KMS-11 (cell line): ENCODE measurements at regions not wholly inside any gene's neighbourhood (a gene's known extent, or its start where the extent isn't known, plus 50 kb on each side); places are given as distances from the start of the nearest gene placed in this dataset.

Experiments
- H2AFZ ChIP-seq: fragments of 200-600 bp; sonication (generic); 2 replicates; pipeline ENCODE4 v1.6.1; 2016; ENCODE audit warnings: antibody characterized with exemption, mixed run types, low read depth
- H3K27ac ChIP-seq: fragments of 200-600 bp; sonication (generic); 2 replicates; pipeline ENCODE4 v1.6.1; 2016; ENCODE audit warnings: mild to moderate bottlenecking, mixed run types
- H3K27me3 ChIP-seq: fragments of 200-600 bp; sonication (generic); 2 replicates; pipeline ENCODE4 v1.6.1; 2017; ENCODE audit warnings: mild to moderate bottlenecking, low read depth, mixed run types, moderate library complexity; ENCODE audit not compliant: insufficient read depth
- H3K36me3 ChIP-seq: fragments of 200-600 bp; sonication (generic); 2 replicates; pipeline ENCODE4 v1.6.1; 2017; ENCODE audit warnings: mild to moderate bottlenecking, mixed run types; ENCODE audit not compliant: insufficient read depth
- H3K4me1 ChIP-seq: fragments of 200-600 bp; sonication (generic); 2 replicates; pipeline ENCODE4 v1.6.1; 2016; ENCODE audit warnings: mild to moderate bottlenecking, low read depth, mixed run types; ENCODE audit not compliant: poor library complexity, severe bottlenecking
- H3K4me2 ChIP-seq: fragments of 200-600 bp; sonication (generic); 2 replicates; pipeline ENCODE4 v1.7.0; 2016; ENCODE audit warnings: mild to moderate bottlenecking, mixed run types
- H3K4me3 ChIP-seq: fragments of 200-600 bp; sonication (generic); IDR thresholded peaks from 2 replicates; pipeline ENCODE4 v1.6.1; 2017; ENCODE audit warnings: low read depth, low read length, mixed read lengths; ENCODE audit not compliant: insufficient read depth
- H3K79me2 ChIP-seq: fragments of 200-600 bp; sonication (generic); 2 replicates; pipeline ENCODE4 v1.6.1; 2016; ENCODE audit warnings: low read depth, mixed run types; ENCODE audit not compliant: insufficient read depth
- H3K9ac ChIP-seq: fragments of 200-600 bp; sonication (generic); 2 replicates; pipeline ENCODE4 v1.6.1; 2016; ENCODE audit warnings: mild to moderate bottlenecking, mixed run types
- H4K20me1 ChIP-seq: fragments of 200-600 bp; sonication (generic); 2 replicates; pipeline ENCODE4 v1.6.1; 2016; ENCODE audit warnings: mild to moderate bottlenecking, mixed run types; ENCODE audit not compliant: insufficient read depth
- CTCF ChIP-seq: fragments of 200-600 bp; sonication (generic); conservative IDR thresholded peaks from 2 replicates; pipeline ENCODE4 v1.6.1; 2017; ENCODE audit warnings: low read depth, mild to moderate bottlenecking, antibody characterized with exemption, low read length, moderate library complexity, mixed read lengths

GRCh38 chr14:50013934-50014333 lies 102.4 kb downstream of the VCPKMT start:
- Histone ChIP-seq H3K27ac (no peak overlapping the region), H3K9ac (no peak overlapping the region)

GRCh38 chr14:50014809-50015430 lies 101.5 kb downstream of the VCPKMT start:
- H3K27me3 ChIP-seq = no peaks in the 10 kb centered on the region
- H3K4me2 ChIP-seq = no peak overlapping the region
- no peak overlapping the region for H3K4me3 ChIP-seq
- H3K36me3 ChIP-seq = no peaks in the 10 kb centered on the region
- H3K4me1 ChIP-seq = peaks cover 8% of the 10 kb centered on the region
- no peak overlapping the region for H2AFZ ChIP-seq
- no peaks in the 10 kb centered on the region for H3K79me2 ChIP-seq
- H3K27ac ChIP-seq = no peak overlapping the region
- no peak overlapping the region for H3K9ac ChIP-seq
- no peaks in the 10 kb centered on the region for H4K20me1 ChIP-seq
- TF ChIP-seq CTCF = no peak

More at GRCh38 chr14:50013934-50014333, 102.4 kb downstream of the VCPKMT start:
- no peaks in the 10 kb centered on the region for H3K27me3 ChIP-seq
- H3K4me1 ChIP-seq = peaks cover 7% of the 10 kb centered on the region
- no peak overlapping the region for H3K4me3 ChIP-seq
- H4K20me1 ChIP-seq = no peaks in the 10 kb centered on the region
- no peak for TF ChIP-seq CTCF
- no peak overlapping the region for H2AFZ ChIP-seq
- H3K79me2 ChIP-seq = no peaks in the 10 kb centered on the region
- no peak overlapping the region for H3K4me2 ChIP-seq
- no peaks in the 10 kb centered on the region for H3K36me3 ChIP-seq

GRCh38 chr14:50015716-50016115 lies 100.7 kb downstream of the VCPKMT start:
- Histone ChIP-seq H3K27me3 (no peaks in the 10 kb centered on the region), H3K9ac (no peak overlapping the region)
- TF ChIP-seq CTCF = no peak

GRCh38 chr14:50018201-50018932 lies 98.0 kb downstream of the VCPKMT start:
- no peaks in the 10 kb centered on the region for H3K27me3 ChIP-seq
- peaks cover 42% of the 10 kb centered on the region for H3K4me1 ChIP-seq
- H3K9ac ChIP-seq = no peak overlapping the region
- H4K20me1 ChIP-seq = no peaks in the 10 kb centered on the region
- H3K4me3 ChIP-seq = no peak overlapping the region
- H3K79me2 ChIP-seq = no peaks in the 10 kb centered on the region
- TF ChIP-seq CTCF = no peak
- H3K27ac ChIP-seq = no peak overlapping the region
- H3K4me2 ChIP-seq = no peak overlapping the region
- H2AFZ ChIP-seq = no peak overlapping the region
- H3K36me3 ChIP-seq = no peaks in the 10 kb centered on the region

More at GRCh38 chr14:50015716-50016115, 100.7 kb downstream of the VCPKMT start:
- H4K20me1 ChIP-seq = no peaks in the 10 kb centered on the region
- H2AFZ ChIP-seq = no peak overlapping the region
- H3K27ac ChIP-seq = no peak overlapping the region
- H3K4me3 ChIP-seq = no peak overlapping the region
- no peak overlapping the region for H3K4me2 ChIP-seq
- H3K4me1 ChIP-seq = peaks cover 15% of the 10 kb centered on the region
- no peaks in the 10 kb centered on the region for H3K36me3 ChIP-seq
- H3K79me2 ChIP-seq = no peaks in the 10 kb centered on the region
